GM20000 (cell line): ENCODE measurements at regions not wholly inside any gene's neighbourhood (a gene's known extent, or its start where the extent isn't known, plus 50 kb on each side); places are given as distances from the start of the nearest gene placed in this dataset.
"Not testable (repeated sequence)": the region's sequence is repeated elsewhere in the genome, so short reads cannot be mapped to it uniquely, and the experiment has no call there.

Experiments
- DNase-seq: peaks from one replicate; pipeline ENCODE4 v3.0.0; 2012; ENCODE audit warnings: low spot score
- CTCF ChIP-seq: IDR thresholded peaks from 2 replicates; pipeline ENCODE4 v1.5.1; 2012; ENCODE audit warnings: mild to moderate bottlenecking, control low read depth; ENCODE audit errors: extremely low read depth, missing control alignments

DNA sequence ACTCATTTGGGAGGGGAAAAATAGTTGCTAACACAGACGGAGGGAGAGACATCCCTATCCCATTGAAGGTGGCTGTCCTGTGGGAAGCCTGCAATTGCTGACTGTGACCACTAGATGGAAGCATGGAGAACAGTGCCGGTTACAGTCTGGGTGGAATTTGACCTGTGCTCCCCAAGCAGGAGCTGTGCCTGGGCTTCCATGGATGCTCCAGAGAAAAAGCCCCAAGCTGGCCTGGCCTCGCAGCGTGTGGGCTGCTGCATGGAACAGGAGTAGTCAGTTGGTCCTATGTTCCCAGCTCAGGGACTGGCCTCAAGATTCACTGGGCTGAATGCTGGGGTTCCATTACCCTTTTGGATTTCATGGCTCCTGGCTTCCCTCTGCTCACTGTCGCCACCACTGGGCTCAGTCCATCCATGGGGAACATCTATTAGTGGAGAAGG is 116.3 kb upstream of the CHD6 start:
- DNase-seq, result peak; percentile 62
- peak; percentile 91 for TF ChIP-seq CTCF

DNA sequence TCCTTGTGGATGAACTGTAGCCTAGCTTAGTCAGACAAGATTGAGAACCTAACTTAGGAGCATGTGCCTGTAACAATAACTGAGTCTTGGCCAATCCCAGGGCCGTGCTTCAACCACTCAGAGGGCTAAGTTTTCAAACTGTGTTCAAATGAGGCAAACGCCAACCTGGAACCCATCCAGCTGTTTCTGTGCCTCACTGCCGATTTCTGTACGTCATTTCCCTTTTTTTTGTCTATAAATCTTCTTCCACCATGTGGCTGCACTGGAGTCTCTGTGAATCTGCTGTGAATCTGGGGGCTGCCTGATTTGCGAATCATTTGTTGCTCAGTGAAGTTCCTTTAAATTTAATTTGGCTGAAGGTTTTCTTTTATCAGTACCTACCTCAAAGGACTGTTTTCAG is 115.0 kb upstream of the CHD6 start:
- TF ChIP-seq CTCF, result no peak
- no peak for DNase-seq

DNA sequence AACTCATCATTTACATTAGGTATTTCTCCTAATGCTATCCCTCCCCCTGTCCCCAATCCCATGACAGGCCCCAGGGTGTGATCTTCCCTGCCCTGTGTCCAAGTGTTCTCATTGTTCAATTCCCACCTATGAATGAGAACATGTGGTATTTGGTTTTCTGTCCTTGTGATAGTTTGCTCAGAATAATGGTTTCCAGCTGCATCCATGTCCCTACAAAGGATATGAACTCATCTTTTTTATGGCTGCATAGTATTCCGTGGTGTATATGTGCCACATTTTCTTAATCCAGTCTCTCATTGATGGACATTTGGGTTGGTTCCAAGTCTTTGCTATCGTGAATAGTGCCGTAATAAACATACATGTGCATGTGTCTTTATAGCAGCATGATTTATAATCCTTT is 113.0 kb upstream of the CHD6 start:
- DNase-seq, result not testable (repeated sequence)

DNA sequence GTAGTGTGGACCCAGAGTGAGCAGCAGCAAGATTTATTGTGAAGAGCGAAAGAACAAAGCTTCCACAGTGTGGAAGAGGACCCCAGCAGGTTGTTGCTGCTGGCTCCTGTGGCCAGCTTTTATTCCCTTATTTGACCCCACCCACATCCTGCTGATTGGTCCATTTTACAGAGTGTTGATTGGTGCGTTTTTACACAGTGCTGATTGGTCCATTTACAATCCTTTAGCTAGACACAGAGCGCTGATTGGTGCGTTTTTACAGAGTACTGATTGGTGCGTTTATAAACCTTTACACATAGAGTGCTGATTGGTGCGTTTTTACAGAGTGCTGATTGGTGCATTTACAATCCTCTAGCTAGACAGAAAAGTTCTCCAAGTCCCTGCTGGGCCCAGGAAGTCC is 109.5 kb upstream of the CHD6 start:
- DNase-seq, result not testable (repeated sequence)

- DNase-seq, result no peak
- no peak for TF ChIP-seq CTCF
Observed at GRCh38 chr20:41726727-41727126, 108.5 kb upstream of the CHD6 start.

GRCh38 chr20:41719151-41719550 is 101.0 kb upstream of the CHD6 start:
- TF ChIP-seq CTCF, result no peak
- DNase-seq, result no peak

DNA sequence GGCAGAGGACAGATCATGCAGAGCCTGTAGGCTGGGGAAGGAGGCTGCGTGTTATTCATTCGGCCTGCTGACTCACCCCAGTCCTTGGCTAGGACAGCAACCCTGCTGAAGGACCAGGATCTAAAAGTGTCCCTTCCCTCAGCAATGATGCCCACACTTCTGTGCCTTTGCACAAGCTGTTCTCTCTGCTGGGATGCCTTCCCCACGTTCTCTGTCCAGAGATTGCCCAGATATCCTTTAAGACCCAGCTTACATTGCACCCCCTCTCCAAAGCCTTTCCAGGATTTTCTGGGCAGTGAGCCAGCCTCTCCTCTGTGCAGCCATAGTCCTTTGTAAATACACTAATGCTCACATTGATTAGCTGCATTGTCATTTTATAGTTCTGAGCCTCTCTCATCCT is 99.3 kb upstream of the CHD6 start:
- no peak for DNase-seq
- TF ChIP-seq CTCF, result no peak

- no peak for TF ChIP-seq CTCF
- DNase-seq, result no peak
Observed at GRCh38 chr20:41716911-41717310, 98.7 kb upstream of the CHD6 start.

DNA sequence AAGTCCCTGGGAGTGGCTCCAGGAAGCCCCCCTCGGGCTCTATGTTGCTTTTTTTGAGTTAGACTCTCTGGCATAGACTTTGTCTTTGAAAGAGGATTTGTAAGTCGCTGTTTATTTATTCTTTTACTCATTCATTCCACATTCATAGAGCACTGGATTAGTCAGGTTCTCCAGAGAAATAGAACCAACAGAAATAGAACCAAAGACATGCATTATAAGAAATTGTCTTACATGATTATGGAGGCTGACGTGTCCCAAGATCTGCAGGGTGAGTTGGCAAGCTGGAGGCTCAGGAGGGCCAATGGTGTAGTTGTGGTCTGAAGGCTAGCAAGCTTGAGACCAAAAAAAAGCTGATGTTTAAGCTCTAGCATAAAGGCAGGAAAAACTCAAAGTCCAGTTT is 98.3 kb upstream of the CHD6 start:
- no peak for DNase-seq
- no peak for TF ChIP-seq CTCF
